ENCODE measurements at regions not wholly inside any gene's neighbourhood (a gene's known extent, or its start where the extent isn't known, plus 50 kb on each side); places are given as distances from the start of the nearest gene placed in this dataset.

- TF ChIP-seq, protein P1, sequence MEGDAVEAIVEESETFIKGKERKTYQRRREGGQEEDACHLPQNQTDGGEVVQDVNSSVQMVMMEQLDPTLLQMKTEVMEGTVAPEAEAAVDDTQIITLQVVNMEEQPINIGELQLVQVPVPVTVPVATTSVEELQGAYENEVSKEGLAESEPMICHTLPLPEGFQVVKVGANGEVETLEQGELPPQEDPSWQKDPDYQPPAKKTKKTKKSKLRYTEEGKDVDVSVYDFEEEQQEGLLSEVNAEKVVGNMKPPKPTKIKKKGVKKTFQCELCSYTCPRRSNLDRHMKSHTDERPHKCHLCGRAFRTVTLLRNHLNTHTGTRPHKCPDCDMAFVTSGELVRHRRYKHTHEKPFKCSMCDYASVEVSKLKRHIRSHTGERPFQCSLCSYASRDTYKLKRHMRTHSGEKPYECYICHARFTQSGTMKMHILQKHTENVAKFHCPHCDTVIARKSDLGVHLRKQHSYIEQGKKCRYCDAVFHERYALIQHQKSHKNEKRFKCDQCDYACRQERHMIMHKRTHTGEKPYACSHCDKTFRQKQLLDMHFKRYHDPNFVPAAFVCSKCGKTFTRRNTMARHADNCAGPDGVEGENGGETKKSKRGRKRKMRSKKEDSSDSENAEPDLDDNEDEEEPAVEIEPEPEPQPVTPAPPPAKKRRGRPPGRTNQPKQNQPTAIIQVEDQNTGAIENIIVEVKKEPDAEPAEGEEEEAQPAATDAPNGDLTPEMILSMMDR (IDR thresholded peaks at IDR 0.05), result peak in 1 of 2 donors; percentile 52
- TF ChIP-seq POLR2A (IDR thresholded peaks at IDR 0.05), result no peak
Observed at GRCh38 chr15:94576889-94577533, 345.6 kb downstream of the MCTP2 start.

All from suprapubic skin (tissue), 3 donors.